ENCODE measurements at regions not wholly inside any gene's neighbourhood (a gene's known extent, or its start where the extent isn't known, plus 50 kb on each side); places are given as distances from the start of the nearest gene placed in this dataset.

DNA sequence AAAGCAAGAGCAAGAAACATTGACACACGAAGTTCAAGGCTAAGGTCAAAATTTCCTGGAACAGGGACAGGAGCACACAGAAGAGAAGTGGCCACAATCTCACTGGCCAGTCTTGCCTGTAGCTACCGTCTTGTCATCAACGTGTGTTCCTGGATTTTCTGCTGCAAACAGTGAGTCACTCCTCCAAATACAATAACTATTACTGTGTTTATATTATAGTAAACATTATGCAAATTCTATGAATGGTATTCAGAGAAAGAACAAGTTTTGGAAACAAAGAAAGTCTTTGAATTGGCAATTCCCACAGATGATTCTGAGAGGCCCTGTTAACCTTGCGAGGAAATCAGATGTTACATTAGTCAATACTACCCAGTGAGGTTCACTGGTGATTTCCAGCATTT lies 220.5 kb downstream of the FAM43A start:
- TF ChIP-seq GATA2 (CRISPR knock-in tag; IDR thresholded peaks at IDR 0.05) (no peak), MEF2A (IDR thresholded peaks at IDR 0.05; ENCODE audit: borderline replicate concordance, low read depth) (no peak), TAF1 (IDR thresholded peaks at IDR 0.05; ENCODE audit: borderline replicate concordance, low read depth, low read length) (no peak), FOXJ3 (CRISPR knock-in tag; IDR thresholded peaks at IDR 0.05) (no peak), POLR2AphosphoS5 (IDR thresholded peaks at IDR 0.05; ENCODE audit: low read depth, low read length) (no peak), EZH2phosphoT487 (IDR thresholded peaks at IDR 0.05; ENCODE audit: borderline replicate concordance, low read depth) (no peak), EP300 (IDR thresholded peaks at IDR 0.05; ENCODE audit: borderline replicate concordance in 1 of 2, low read depth in 1 of 2, low read length in 1 of 2) (no peak)
- TF ChIP-seq, protein P1, sequence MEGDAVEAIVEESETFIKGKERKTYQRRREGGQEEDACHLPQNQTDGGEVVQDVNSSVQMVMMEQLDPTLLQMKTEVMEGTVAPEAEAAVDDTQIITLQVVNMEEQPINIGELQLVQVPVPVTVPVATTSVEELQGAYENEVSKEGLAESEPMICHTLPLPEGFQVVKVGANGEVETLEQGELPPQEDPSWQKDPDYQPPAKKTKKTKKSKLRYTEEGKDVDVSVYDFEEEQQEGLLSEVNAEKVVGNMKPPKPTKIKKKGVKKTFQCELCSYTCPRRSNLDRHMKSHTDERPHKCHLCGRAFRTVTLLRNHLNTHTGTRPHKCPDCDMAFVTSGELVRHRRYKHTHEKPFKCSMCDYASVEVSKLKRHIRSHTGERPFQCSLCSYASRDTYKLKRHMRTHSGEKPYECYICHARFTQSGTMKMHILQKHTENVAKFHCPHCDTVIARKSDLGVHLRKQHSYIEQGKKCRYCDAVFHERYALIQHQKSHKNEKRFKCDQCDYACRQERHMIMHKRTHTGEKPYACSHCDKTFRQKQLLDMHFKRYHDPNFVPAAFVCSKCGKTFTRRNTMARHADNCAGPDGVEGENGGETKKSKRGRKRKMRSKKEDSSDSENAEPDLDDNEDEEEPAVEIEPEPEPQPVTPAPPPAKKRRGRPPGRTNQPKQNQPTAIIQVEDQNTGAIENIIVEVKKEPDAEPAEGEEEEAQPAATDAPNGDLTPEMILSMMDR (IDR thresholded peaks at IDR 0.05) = no peak
